GM19240 (cell line): ENCODE measurements at regions not wholly inside any gene's neighbourhood (a gene's known extent, or its start where the extent isn't known, plus 50 kb on each side); places are given as distances from the start of the nearest gene placed in this dataset.
"Not testable (repeated sequence)": the region's sequence is repeated elsewhere in the genome, so short reads cannot be mapped to it uniquely, and the experiment has no call there.

Experiments
- DNase-seq: peaks from one replicate; pipeline ENCODE4 v3.0.0; 2011; ENCODE audit warnings: low spot score; ENCODE audit not compliant: insufficient read length

- not testable (repeated sequence) for DNase-seq
Measured at GRCh38 chr17:30689266-30690000, 135.1 kb downstream of the CRLF3 start.

GRCh38 chr17:30686538-30687479, 137.7 kb downstream of the CRLF3 start:
- not testable (repeated sequence) for DNase-seq

GRCh38 chr17:30682280-30682679, 142.2 kb downstream of the CRLF3 start:
- DNase-seq, result not testable (repeated sequence)

- DNase-seq, result not testable (repeated sequence)
Measured at GRCh38 chr17:30680681-30681080, 143.8 kb downstream of the CRLF3 start.

GRCh38 chr17:30677550-30678249, 146.8 kb downstream of the CRLF3 start:
- no peak for DNase-seq

- not testable (repeated sequence) for DNase-seq
Measured at GRCh38 chr17:30675777-30676492, 148.6 kb downstream of the CRLF3 start.

- not testable (repeated sequence) for DNase-seq
Measured at GRCh38 chr17:30669217-30669649, 155.3 kb downstream of the CRLF3 start.

GRCh38 chr17:30668360-30669181, 155.9 kb downstream of the CRLF3 start:
- DNase-seq, result not testable (repeated sequence)

- DNase-seq, result not testable (repeated sequence)
Measured at GRCh38 chr17:30667657-30668359, 156.7 kb downstream of the CRLF3 start.

- DNase-seq, result not testable (repeated sequence)
Measured at GRCh38 chr17:30666838-30667656, 157.4 kb downstream of the CRLF3 start.

GRCh38 chr17:30663727-30664455, 160.6 kb downstream of the CRLF3 start:
- DNase-seq, result not testable (repeated sequence)

GRCh38 chr17:30657148-30657547, 167.3 kb downstream of the CRLF3 start:
- DNase-seq, result not testable (repeated sequence)

- not testable (repeated sequence) for DNase-seq
Measured at GRCh38 chr17:30653038-30653437, 171.5 kb downstream of the CRLF3 start.

GRCh38 chr17:30650149-30650548, 172.9 kb downstream of the GOSR1 start:
- not testable (repeated sequence) for DNase-seq

- not testable (repeated sequence) for DNase-seq
Measured at GRCh38 chr17:30648015-30648620, 170.9 kb downstream of the GOSR1 start.

- not testable (repeated sequence) for DNase-seq
Measured at GRCh38 chr17:30645875-30646274, 168.7 kb downstream of the GOSR1 start.

- not testable (repeated sequence) for DNase-seq
Measured at GRCh38 chr17:30644713-30645112, 167.5 kb downstream of the GOSR1 start.
